ENCODE measurements at regions not wholly inside any gene's neighbourhood (a gene's known extent, or its start where the extent isn't known, plus 50 kb on each side); places are given as distances from the start of the nearest gene placed in this dataset.

- TF ChIP-seq CTCF (IDR thresholded peaks at IDR 0.05) (no peak), POLR2A (IDR thresholded peaks at IDR 0.05) (no peak), EP300 (IDR thresholded peaks at IDR 0.05) (no peak), POLR2AphosphoS5 (IDR thresholded peaks at IDR 0.05) (no peak)
Measured at GRCh38 chr5:89871906-89872305, 537.6 kb downstream of the CETN3 start.
